ENCODE measurements at regions not wholly inside any gene's neighbourhood (a gene's known extent, or its start where the extent isn't known, plus 50 kb on each side); places are given as distances from the start of the nearest gene placed in this dataset.
"Not testable (repeated sequence)": the region's sequence is repeated elsewhere in the genome, so short reads cannot be mapped to it uniquely, and the experiment has no call there.

- not testable (repeated sequence) for TF ChIP-seq POLR2A (IDR thresholded peaks at IDR 0.05); CTCF (IDR thresholded peaks at IDR 0.05 in 8 of 11, conservative IDR thresholded peaks at IDR 0.05 in 3 of 11); POLR2AphosphoS5 (IDR thresholded peaks at IDR 0.05)
Observed at GRCh38 chr1:146387750-146388469, 159.1 kb upstream of the NOTCH2NLA start.

Data from spleen (tissue), 7 donors.